ENCODE measurements at regions not wholly inside any gene's neighbourhood (a gene's known extent, or its start where the extent isn't known, plus 50 kb on each side); places are given as distances from the start of the nearest gene placed in this dataset.

DNA sequence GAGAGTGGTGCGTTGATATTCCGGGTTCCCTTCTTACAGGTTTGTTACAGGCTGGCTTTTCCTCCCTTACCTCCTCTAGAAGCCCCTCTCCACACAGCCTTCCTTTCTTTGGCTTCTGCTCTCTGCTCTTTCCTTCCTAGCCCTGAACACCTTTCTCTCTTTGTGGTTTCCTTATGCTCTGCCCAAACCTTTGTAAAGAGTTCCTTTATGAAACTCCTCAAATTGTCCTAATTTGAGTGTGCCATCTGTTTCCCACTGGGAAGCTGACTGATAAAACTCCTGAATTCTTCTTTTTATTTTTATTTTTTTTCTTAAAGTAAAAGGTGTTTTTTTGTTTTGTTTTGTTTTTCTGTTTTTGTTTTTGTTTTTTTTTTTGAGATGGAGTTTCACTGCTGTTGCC lies 60.1 kb upstream of the OTX2 start:
- H4K20me1 ChIP-seq (ENCODE audit: control insufficient read depth, insufficient read depth, insufficient read length): no peaks in the 10 kb centered on the region
- no peak for TF ChIP-seq CTCF (conservative IDR thresholded peaks at IDR 0.05)
- no peak overlapping the region for H3K27ac ChIP-seq (ENCODE audit: insufficient read length, low read depth, low read length)
- Mint-ChIP-seq H3K36me3 (ENCODE audit: insufficient read depth in 1 of 3, low read depth in 3 of 3) (no peaks in the 10 kb centered on the region), H3K9me3 (no peaks in the 10 kb centered on the region), H3K4me3 (no peak overlapping the region), H3K27me3 (ENCODE audit: low read depth) (peaks cover 13% of the 10 kb centered on the region), H3K4me1 (peaks cover 22 to 35% of the 10 kb centered on the region in 2 experiments), H3K27ac (no peak overlapping the region)
- no peak overlapping the region for H3K23ac ChIP-seq (ENCODE audit: insufficient read length, low read depth, low read length)
- no peaks in the 10 kb centered on the region for H3K4me1 ChIP-seq (ENCODE audit: insufficient read depth, low read length)
- H3K4ac ChIP-seq (ENCODE audit: low read depth, low read length): no peak overlapping the region
- no peak overlapping the region for H4K8ac ChIP-seq (replicated peaks; ENCODE audit: insufficient read length, low read depth, low read length)
- no peak overlapping the region for H2BK120ac ChIP-seq (ENCODE audit: low read depth, low read length, poor library complexity, severe bottlenecking)
- H2BK5ac ChIP-seq (ENCODE audit: insufficient read length, low read length): no peak overlapping the region
- no peak overlapping the region for H3K9ac ChIP-seq (ENCODE audit: extremely low read depth, insufficient read length, low read length)
- H3K4me2 ChIP-seq (ENCODE audit: insufficient read depth, insufficient read length, low read length): no peak overlapping the region
- no peak overlapping the region for H3T11ph ChIP-seq (ENCODE audit: low read length)
- H2AK5ac ChIP-seq (ENCODE audit: insufficient read length, low read length): no peak overlapping the region
- no peaks in the 10 kb centered on the region for H3K9me3 ChIP-seq (ENCODE audit: control insufficient read depth, low read depth, low read length)
- no peak overlapping the region for H4K5ac ChIP-seq (ENCODE audit: insufficient read length, low read depth, low read length)
- no peak overlapping the region for H4K91ac ChIP-seq (ENCODE audit: insufficient read length, low read depth, low read length)
- no CpG with 5 or more reads among the region's 2 CpGs for WGBS (ENCODE audit: extremely low coverage, insufficient read length, low lambda C conversion rate)
- H3K23me2 ChIP-seq (ENCODE audit: insufficient read length, low read depth, low read length, poor library complexity, severe bottlenecking): no peaks in the 10 kb centered on the region
- H3K79me1 ChIP-seq (ENCODE audit: insufficient read depth, low read depth, low read length, poor library complexity, severe bottlenecking): no peaks in the 10 kb centered on the region
- no peak overlapping the region for H2BK12ac ChIP-seq (ENCODE audit: insufficient read length, low read depth, low read length)
- no peaks in the 10 kb centered on the region for H3K79me2 ChIP-seq (ENCODE audit: insufficient read depth, low read length)
- H3K18ac ChIP-seq (ENCODE audit: insufficient read length, low read depth, low read length): no peak overlapping the region
- H2AFZ ChIP-seq (ENCODE audit: low read length): no peak overlapping the region
- H2BK20ac ChIP-seq (ENCODE audit: low read depth, low read length, poor library complexity, severe bottlenecking): no peak overlapping the region
- no peak overlapping the region for H2BK15ac ChIP-seq (ENCODE audit: low read depth, low read length)
- DNase-seq: no peak
- H3K27me3 ChIP-seq (ENCODE audit: insufficient read depth, low read length): no peaks in the 10 kb centered on the region; the same call in 1 of the 2 replicates
- H3K56ac ChIP-seq (ENCODE audit: insufficient read length, low read depth, low read length): no peak overlapping the region
- H3K14ac ChIP-seq (ENCODE audit: insufficient read depth, low read length): no peak overlapping the region

All from H9 (cell line).